ENCODE measurements at regions not wholly inside any gene's neighbourhood (a gene's known extent, or its start where the extent isn't known, plus 50 kb on each side); places are given as distances from the start of the nearest gene placed in this dataset.

- TF ChIP-seq ZBTB43 (CRISPR knock-in tag; conservative IDR thresholded peaks at IDR 0.05) (no peak), PRDM4 (CRISPR knock-in tag; IDR thresholded peaks at IDR 0.05; ENCODE audit: borderline replicate concordance) (no peak), SNRNP70 (IDR thresholded peaks at IDR 0.05; ENCODE audit: low read depth, low read length) (no peak), ZFYVE20 (CRISPR knock-in tag; IDR thresholded peaks at IDR 0.05; ENCODE audit: borderline replicate concordance, low read depth) (no peak), SUZ12 (IDR thresholded peaks at IDR 0.05; ENCODE audit: low read depth, low read length) (no peak)
Observed at GRCh38 chr1:200346700-200347099, 63.1 kb downstream of the ZNF281 start (continued).

GRCh38 chr1:200345520-200345919 lies 64.3 kb downstream of the ZNF281 start:
- no TSS peak for BruUV-seq (replicated peaks)
- no peak for TF ChIP-seq ZNF501 (CRISPR knock-in tag; IDR thresholded peaks at IDR 0.05)
- WGBS (ENCODE audit: low lambda C conversion rate) = 98% methylated on average over 4 of the region's 4 CpGs
- Histone ChIP-seq H3K27ac (ENCODE audit: extremely low read length, insufficient read depth, low read length) (no peak overlapping the region), H3K79me2 (ENCODE audit: insufficient read depth, low read length) (no peaks in the 10 kb centered on the region), H3K4me1 (ENCODE audit: insufficient read depth, low read length) (peaks cover 21% of the 10 kb centered on the region), H3K36me3 (replicated peaks in 1 of 2; ENCODE audit: control insufficient read depth in 1 of 2, insufficient read depth in 2 of 2, low read length in 2 of 2) (no peaks in the 10 kb centered on the region), H3K9me3 (ENCODE audit: low read length) (no peaks in the 10 kb centered on the region), H4K20me1 (ENCODE audit: insufficient read depth, low read length) (no peaks in the 10 kb centered on the region), H3K9ac (ENCODE audit: insufficient read depth, low read depth, low read length) (no peak overlapping the region), H3K4me2 (ENCODE audit: low read depth, low read length) (no peak overlapping the region), H2AFZ (ENCODE audit: low read length) (no peak overlapping the region), H3K27me3 (ENCODE audit: control insufficient read depth in 1 of 2, insufficient read depth in 2 of 2, low read length in 2 of 2) (no peaks in the 10 kb centered on the region), H3K4me3 (replicated peaks in 1 of 3; ENCODE audit: insufficient read depth in 1 of 3, low read depth in 2 of 3, low read length in 3 of 3) (no peak overlapping the region)
- in situ Hi-C loops (cut with HindIII; ENCODE audit: extremely low pct_ligation_motif_present, low pct_unique_long_range_greater_than_20kb) (no loop called here), intact Hi-C loops (cut with micrococcal nuclease; ENCODE audit: unreplicated experiment) (no loop called here)
- FAIRE-seq (no peak), DNase-seq (ENCODE audit: low spot score) (no peak), ATAC-seq (no peak)
- ChIA-PET POLR2A (no interaction called here), CTCF (ENCODE audit: low intra/inter-chr PET ratio, low total read pairs) (no interaction called here)

Measured in HepG2 (cell line).